Gastrocnemius medialis (tissue), 4 donors: ENCODE measurements at regions not wholly inside any gene's neighbourhood (a gene's known extent, or its start where the extent isn't known, plus 50 kb on each side); places are given as distances from the start of the nearest gene placed in this dataset.

ENCODE experiments used
- CTCF ChIP-seq, 5 experiments: fragments of 450-650 bp in 3 of 5; fragments of 200-600 bp in 2 of 5; sonication (generic) in 2 of 5; IDR thresholded peaks in 4 of 5; conservative IDR thresholded peaks in 1 of 5; 1 replicate in 4 of 5; 2 replicates in 1 of 5; pipeline ENCODE4 v1.5.1; 2016 to 2019; ENCODE audit warnings: antibody characterized with exemption in 5 of 5, mild to moderate bottlenecking in 3 of 5, moderate library complexity in 3 of 5
- POLR2A ChIP-seq, 2 donors: fragments of 450-650 bp; IDR thresholded peaks; one replicate each; pipeline ENCODE4 v1.6.1; 2017; ENCODE audit warnings: antibody characterized with exemption in 2 of 2, mild to moderate bottlenecking in 2 of 2, moderate library complexity in 2 of 2

- TF ChIP-seq POLR2A (IDR thresholded peaks at IDR 0.05) (no peak), CTCF (IDR thresholded peaks at IDR 0.05 in 4 of 5, conservative IDR thresholded peaks at IDR 0.05 in 1 of 5) (no peak)
Observed at GRCh38 chr16:86384263-86384649, 126.1 kb upstream of the FOXF1 start.
